Tibial nerve (tissue), 4 donors: ENCODE measurements at regions not wholly inside any gene's neighbourhood (a gene's known extent, or its start where the extent isn't known, plus 50 kb on each side); places are given as distances from the start of the nearest gene placed in this dataset.

ENCODE experiments used
- CTCF ChIP-seq, 5 experiments: fragments of 200-600 bp in 3 of 5; fragments of 450-650 bp in 2 of 5; sonication (generic) in 3 of 5; IDR thresholded peaks; one replicate each; pipeline ENCODE4 v1.5.1; 2016 to 2019; ENCODE audit warnings: antibody characterized with exemption in 5 of 5, mild to moderate bottlenecking in 3 of 5, moderate library complexity in 2 of 5
- EP300 ChIP-seq, 2 donors: sonication (generic); formaldehyde crosslinking; IDR thresholded peaks; one replicate each; pipeline ENCODE4 v1.6.1; 2017; ENCODE audit warnings: antibody characterized with exemption in 2 of 2, mild to moderate bottlenecking in 1 of 2
- POLR2A ChIP-seq, 2 donors: fragments of 450-650 bp; IDR thresholded peaks; one replicate each; pipeline ENCODE4 v1.6.1; 2017; ENCODE audit warnings: antibody characterized with exemption in 2 of 2, mild to moderate bottlenecking in 2 of 2, moderate library complexity in 2 of 2

GRCh38 chr5:30663536-30663935 is 530.0 kb upstream of the CDH6 start:
- TF ChIP-seq CTCF (IDR thresholded peaks at IDR 0.05) (no peak), EP300 (IDR thresholded peaks at IDR 0.05) (no peak), POLR2A (IDR thresholded peaks at IDR 0.05) (no peak)
